SKM-1 treated with dmso at 0.1 percent for 144 hours (cell line): ENCODE measurements at regions not wholly inside any gene's neighbourhood (a gene's known extent, or its start where the extent isn't known, plus 50 kb on each side); places are given as distances from the start of the nearest gene placed in this dataset.
"Not testable (repeated sequence)": the region's sequence is repeated elsewhere in the genome, so short reads cannot be mapped to it uniquely, and the experiment has no call there.

Experiments
- DNase-seq: peaks from one replicate; lab custom pipeline; 2025; ENCODE audit not compliant: unreplicated experiment; lab: John Stamatoyannopoulos, UW

DNA sequence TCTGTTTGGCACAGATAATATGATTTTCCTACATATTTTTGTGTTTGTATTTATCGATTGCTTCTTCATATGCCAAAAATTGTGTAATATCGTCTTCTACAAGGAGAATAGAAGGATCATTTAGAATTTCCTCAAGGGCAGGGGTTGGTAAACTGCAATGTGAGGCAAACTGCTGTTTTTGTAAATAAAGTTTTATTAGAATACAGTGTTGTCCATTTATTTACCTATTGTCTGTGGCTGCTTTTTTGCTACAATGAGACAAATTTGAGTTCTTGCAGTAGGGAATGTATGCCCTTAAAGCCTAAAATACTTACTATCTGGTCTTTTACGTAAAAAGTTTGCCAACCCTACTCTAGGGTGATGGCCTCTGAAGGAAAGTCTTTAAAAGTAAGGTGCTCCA, 509.5 kb downstream of the TMEM114 start:
- DNase-seq = no peak

DNA sequence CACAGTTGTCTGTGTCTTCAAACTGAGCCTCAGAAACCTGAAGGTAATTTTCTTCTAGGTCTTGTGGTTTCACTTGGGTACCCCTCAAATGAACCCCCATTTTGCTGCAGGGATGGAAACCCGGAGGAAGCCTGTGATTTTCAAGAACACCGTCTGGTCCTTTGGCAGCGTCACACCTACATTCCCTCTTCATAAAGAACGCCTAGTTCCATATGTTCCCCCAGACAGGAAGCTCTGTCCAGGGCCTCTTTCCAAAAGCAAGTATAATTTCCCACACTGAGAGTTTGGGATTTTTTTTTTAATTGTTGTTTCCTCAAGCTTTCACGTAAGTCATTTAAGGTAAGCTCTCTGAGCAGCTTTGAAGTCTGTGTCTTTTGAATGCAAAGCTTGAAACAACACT, 515.0 kb downstream of the TMEM114 start:
- DNase-seq = no peak

DNA sequence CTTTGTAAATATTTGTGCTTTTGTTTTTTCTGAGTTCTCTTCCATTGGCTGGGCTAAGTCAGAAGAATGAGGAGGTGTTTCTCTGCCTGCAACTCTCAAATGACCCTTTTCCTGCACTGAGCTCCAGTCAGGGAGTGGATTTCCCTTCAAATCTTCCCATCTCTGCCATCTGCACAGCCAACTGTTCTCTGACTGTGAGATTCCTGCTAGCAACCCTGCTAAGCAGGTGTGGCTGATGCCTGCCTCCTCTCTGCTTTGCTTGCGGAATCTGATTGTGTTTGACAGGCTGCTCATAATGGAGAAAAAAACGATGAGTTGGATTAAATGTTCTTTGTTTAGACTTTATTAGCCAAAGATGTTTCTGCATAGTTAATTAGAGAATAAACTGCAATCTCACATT, 519.8 kb downstream of the TMEM114 start:
- no peak for DNase-seq

DNA sequence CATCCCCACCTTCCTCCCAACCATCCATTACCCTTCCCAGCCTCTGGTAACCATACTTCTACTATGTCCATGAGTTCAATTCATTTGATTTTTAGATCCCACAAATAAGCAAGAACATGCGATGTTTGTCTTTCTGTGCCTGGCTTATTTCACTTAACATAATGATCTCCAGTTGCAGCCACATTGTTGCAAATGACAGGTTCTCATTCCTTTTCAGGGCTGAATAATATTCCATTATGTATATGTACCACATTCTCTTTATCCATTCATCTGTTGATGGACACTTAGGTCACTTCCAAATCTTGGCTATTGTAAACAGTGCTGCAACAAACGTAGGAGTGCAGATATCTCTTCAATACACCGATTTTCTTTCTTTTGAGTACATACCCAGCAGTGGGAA, 522.1 kb downstream of the TMEM114 start:
- not testable (repeated sequence) for DNase-seq

DNA sequence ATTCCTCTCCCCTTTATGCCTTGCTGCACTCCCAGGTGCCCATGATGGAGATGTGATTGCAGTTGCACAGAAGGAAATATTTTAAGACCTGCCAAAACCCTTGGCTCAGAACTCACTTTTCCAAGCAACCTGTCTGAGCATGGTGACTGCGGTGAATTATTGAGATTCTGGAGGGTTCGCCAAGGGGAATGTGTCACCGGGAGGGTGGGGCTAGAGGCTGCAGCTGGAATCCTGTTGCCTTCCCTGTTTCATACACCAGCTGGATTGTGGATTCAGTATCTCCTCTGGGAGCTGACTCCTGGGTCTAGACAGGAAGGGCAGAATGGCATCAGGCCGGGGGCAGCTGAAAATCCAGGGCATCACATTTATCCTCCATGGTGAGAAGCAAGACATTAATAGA, 527.2 kb downstream of the TMEM114 start:
- DNase-seq = no peak

DNA sequence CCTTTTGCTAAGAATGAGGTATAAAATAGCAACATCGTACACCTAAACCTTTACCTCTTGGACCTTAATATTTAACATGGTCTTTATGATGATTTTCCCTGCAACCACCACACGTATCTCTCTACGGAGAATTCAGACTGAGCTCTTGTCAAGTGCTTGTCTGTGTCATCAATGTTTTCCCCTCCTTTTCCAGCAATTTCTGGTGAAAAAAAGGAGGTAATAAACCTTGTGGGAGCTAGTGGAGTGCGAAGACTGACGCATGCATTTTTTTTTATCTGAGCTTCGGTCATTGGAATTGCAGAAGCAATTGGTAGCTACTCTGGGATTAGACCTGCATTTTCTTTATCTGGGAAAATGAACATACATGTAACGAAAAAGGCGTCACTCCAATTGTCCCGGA, 527.6 kb downstream of the TMEM114 start:
- no peak for DNase-seq

DNA sequence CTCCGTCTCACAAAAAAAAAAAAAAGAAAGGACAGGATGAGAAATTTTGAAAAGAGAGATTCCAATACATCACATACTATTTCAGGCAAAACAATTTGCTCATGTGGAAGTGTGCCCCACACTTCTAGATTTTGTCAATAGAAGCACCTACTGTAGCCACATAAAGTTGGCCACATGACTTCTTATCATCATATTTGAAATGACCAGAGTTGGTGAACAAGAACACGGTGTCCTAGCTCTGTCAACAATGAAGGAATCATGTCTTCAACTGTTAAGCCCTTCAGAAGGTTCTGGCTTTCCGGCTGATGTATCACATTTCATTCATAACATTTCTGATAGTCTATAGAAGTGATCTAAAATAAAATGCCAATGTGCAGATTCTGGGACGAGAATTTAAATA, 534.5 kb downstream of the TMEM114 start:
- no peak for DNase-seq

DNA sequence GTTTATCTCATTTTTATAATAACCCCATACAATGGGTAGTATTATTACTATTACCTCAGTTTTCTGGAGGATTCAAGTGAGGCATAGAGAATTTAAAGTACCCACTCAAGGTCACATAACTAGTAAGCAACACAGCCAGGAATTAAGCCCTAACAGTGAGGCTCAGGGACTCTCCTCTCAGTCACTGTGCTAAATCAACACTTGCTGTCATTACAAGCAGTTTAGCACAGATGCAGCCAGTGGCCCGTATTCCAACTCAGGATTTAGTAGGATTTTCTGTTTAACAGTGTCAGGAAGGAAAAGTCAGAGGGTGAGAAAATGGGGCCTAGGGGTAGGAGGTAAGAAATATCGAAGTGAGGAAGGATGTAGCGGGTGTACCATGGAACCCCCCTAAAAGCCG, 536.9 kb downstream of the TMEM114 start:
- no peak for DNase-seq

DNA sequence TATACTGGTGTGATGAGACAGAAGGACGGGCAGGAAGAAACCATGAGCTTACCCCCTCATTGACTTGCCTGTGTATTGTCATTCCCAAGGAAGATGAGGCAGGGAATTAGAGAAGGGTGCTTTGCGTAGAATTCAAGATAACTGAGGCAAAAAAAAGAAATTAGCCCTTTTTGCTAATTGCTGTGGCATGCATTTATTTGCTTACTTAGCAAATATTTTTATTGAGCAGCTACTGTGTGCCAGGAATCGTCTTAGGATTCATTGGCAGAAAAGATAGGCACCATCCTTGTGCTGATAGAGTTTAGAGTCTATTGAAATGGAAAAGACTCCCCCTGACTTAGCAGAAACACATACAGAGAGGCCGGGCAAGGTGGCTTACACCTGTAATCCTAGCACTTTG, 541.9 kb downstream of the TMEM114 start:
- DNase-seq = no peak

DNA sequence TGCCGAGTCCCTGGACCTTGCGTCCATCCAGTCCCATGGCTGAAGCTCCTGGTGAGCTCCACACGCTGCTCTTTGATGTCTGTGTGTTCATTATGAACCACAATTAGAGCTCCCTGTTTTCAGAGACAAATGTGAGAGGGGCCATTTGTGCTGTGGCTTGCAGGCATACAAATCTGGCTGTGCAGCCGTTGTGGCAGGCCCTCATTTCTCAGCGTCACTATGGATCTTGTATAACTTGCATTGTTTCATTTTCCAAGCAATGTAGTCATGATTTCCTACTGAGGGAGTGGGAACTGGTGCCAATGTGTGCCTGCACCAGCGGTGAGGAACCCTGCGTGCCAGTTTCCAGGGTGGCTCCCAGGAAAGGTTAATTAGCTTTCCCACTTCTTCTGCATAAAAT, 542.6 kb downstream of the TMEM114 start:
- DNase-seq = no peak

DNA sequence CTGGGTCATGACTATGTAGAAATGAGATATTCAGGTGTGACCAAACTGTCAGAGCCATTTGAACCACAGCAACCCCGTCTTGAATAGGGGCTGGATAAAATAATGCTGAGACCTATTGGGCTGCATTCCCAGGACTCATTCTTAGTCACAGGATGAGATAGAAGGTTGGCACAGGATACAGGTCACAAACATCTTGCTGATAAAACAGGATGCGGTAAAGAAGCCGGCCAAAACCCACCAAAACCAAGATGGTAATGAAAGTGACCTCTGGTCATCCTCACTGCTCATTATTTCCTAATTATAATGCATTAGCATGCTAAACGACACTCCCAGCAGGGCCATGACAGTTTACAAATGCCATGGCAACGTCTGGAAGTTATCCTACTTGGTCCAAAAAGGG, 545.5 kb downstream of the TMEM114 start:
- no peak for DNase-seq

DNA sequence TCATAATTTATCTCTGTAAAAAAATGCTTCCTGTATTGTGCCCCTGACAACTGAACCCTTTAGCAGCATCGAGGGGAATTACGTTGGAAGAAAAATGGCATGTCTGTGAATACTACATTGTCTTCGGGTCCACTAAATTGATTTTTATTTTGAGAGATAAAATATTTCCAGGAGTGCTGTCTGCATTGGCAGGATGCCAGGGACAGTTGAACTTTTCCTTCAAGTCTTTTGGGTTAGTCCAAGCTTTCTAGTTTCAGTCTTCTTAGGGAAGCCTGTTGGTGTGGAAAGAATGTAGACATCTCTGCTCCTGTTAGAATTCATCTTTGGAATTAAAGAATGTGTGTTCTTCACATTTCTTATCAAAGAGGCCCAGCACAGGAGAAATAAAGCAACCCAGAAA, 557.9 kb downstream of the TMEM114 start:
- no peak for DNase-seq

DNA sequence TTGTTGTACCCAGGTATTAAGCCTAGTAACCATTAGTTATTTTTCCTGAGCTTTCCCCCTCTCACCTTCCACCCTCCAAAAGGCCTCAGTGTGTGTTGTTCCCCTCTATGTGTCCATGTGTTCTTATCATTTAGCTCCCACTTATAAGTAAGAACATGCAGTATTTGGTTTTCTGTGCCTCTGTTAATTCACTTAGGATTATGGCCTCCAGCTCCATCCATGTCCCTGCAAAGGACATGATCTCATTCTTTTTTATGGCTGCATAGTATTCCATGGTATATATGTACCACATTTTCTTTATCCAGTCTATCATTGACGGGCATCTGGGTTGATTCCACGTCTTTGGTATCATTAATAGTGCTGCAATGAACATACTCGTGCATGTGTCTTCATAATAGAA, 560.3 kb downstream of the TMEM114 start:
- not testable (repeated sequence) for DNase-seq

DNA sequence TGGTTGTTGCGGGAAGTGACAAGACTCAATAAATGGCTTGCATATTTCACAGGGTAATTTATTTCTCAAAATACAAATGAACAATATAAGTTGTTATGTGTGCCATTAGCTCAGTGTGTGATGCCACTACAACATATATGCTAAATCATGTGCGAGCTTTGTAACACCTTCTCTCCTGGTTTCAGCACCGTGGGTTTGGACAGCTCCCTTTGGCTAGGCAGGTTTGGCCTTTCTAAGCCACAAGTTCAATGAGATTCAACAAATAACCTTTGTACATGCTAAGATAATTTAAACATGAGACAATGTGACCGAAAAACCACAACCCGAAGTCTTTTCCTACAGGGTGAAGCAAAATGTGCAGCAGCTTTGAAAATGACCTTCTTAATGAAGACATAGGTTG, 563.9 kb downstream of the TMEM114 start:
- DNase-seq = no peak

DNA sequence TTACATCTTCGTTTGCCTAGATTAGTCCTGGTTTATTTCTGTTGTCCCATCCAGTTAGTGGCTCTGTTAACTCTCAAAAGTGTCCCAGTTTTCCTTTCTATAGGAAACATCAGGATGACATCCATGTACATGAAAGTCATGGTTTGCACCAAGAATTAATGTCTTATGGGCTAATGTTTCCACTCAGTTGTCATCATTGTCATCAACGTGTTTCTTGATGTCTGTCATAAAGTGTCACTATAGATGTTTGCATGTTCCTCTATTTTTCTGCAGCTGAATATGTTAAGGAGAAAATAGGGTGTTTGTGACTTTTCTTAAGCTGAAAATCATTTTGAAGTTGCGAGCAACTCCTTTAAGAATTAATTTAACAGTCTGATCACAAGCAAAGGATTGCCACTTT, 567.0 kb downstream of the TMEM114 start:
- DNase-seq = no peak

DNA sequence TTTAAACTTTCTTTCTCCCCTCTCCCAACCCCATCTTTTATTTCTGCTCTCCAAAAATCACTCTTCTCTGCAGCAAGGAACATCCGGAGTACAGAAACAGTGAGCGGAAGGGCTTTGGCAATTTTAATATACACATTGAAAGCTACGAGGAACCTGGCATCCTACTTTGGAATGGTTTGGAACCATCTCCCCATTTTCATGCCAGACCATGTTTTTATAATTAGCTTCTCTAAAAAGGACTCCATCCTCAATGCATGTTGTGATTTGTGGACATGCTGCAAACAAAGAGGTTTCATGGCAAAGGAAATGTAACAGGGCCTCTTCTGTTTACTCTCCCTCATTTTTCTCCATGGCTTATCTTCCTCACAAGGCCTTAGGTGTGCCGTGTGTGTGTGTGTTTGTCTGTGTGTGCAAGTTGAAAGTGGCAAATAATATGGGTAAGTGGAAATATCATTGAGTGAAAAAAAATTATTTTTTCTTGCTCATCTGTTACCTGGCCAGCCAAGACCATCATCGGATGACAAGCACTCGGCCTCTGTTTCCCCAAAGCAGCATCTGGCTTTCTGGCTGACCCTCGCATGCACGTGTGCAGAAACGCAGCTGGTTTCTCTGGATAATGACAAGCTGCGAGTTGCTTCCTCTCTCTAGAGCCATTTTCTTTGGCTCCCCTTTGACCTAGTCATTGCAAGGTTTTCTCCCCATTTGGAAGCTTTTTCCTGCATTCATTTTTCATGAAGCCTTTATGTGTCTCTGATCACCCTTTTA, 585.0 kb downstream of the TMEM114 start:
- no peak for DNase-seq

DNA sequence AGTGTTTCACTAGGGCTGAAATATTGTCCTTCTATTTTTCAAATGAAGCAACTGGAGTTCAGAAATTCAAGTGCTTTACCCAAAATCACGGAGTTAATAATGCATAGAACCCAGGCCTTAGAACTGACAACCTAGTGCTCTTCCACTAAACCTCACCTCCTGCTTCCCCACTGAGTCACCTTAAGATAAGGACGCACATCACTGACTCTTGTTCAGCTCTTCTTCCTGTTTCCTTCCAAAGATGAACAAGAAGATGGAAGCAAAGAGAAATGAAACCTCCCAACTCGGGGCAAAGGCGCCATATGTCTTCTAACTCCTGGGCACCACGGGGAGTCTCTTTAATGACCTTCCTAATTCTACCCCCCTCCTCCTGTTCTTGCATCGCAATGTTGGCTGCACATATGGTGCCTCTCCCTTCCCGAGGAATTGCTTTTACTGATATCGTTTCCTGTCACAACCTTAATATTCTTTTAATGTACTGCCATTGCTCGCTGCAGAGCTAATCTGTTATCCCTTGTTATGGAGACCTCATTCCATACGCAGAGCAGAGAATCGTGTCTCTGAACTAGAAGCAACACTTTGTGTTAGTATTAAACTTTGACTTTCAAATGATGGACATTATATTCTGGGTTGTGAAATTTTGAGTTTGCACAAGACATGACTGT, 591.4 kb downstream of the TMEM114 start:
- no peak for DNase-seq

DNA sequence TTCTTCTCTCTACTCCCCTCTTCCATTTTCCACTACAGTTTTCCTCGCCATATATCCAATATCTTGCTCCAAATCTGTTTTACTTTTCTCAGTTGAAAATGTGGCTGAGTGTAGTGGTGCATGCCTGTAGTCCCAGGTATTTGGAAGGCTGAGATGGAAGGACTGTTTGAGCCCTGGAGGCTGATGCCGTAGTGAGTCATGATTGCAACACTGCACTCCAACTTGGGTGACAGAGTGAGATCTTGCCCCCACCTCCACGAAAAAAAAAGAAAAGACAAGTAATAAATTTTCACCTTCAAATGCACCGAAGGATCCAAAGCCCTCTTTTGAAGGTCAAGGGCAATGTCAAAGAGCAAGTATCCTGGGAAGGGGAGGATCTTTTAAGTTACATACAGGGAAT, 592.3 kb downstream of the TMEM114 start:
- no peak for DNase-seq

DNA sequence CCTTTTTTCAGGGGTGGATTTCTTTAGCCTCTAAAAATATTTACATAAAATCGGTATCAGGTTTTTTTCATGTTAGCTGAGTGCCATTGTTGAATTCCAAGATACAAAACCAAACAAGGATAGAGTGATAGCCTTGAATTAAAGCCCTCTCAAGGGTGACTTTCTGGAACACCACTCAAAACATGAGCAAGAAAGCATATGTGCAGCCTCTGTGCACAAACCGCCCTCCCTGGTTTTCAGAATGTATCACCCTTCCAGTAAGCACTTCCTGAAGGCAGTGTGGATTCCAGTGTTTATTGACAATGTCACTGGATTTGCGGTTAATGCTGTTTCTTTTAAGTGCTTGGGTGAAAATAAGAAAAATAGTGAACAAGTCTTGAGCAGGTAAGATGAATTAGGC, 597.7 kb downstream of the TMEM114 start:
- no peak for DNase-seq

DNA sequence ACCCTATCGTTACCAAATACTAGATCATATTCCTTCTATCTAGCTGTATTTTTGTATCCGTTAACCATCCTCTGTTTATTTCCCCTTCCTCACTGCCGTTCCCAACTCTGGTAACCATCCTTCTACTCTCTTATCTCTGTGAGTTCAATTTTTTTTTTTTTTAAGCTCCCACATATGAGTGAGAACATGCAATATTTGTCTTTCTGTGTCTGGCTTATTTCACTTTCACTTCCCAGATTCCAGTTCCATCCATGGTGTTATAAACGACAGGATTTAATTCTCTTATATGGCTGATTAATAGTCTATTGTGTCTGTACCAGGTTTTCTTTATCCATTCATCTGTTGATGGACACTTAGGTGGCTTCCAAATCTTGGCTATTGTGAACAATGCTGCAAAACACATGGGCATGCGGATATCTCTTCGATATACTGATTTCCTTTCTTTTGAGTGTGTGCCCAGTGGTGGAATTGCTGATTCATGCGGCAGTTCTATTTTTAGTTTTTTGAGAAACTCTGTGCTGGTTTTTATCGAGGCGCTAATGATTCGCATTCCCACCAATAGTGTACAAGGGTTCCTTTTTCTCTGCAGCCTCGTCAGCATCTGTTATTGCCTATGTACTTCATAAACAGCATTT, 599.6 kb downstream of the TMEM114 start:
- DNase-seq = no peak

DNA sequence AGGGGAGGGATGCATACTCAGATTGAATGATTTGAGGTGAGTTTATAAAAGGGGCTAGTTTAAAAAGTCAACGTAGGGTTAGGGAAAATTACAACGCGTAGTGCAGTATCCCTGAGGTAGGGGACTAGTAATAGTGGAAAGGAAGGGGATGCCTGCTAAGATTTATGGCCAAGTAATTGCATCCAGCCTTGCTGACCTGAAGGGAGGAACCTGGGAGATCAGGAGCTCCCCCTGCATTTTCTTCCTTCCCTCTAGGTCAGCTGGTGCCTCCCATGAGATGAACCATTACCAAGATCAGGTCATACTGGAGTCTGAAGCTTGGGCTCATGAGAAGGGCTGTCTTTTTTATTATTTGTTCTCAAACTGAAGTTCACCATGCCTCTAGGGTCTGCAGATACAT, 606.6 kb downstream of the TMEM114 start:
- no peak for DNase-seq

DNA sequence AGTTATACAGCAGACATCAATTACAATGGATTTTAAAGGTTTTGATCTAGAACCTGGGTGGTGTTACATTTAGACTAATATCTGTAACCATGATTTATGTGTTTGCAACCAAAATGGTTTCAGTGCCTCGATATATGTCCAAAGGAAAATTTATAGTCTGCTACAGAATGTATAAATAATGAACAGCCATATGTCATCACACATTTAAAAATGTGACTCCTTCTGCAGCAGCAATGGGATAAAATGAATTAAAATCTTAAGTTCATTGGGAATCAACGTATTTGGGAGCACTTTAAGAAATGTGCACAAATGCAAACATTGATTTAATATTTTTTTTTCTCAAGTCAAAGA, 610.2 kb downstream of the TMEM114 start:
- DNase-seq = no peak
